Fibroblast of the aortic adventitia (primary cell): ENCODE measurements at regions not wholly inside any gene's neighbourhood (a gene's known extent, or its start where the extent isn't known, plus 50 kb on each side); places are given as distances from the start of the nearest gene placed in this dataset.

ENCODE experiments used
- DNase-seq: peaks from one replicate; pipeline ENCODE4 v3.0.0-alpha.2; 2010; ENCODE audit warnings: low read depth
- H3K4me3 ChIP-seq: 2 replicates; pipeline ENCODE4 v1.5.1; 2011; ENCODE audit warnings: low read depth, mild to moderate bottlenecking, control low read depth, low read length, moderate library complexity
- TF ChIP-seq, protein P1 (sequence below): IDR thresholded peaks from 2 replicates; pipeline ENCODE4 v1.5.1; 2011; ENCODE audit warnings: mild to moderate bottlenecking, low read length, control low read depth, inconsistent platforms; ENCODE audit not compliant: insufficient read depth

- H3K4me3 ChIP-seq = no peak overlapping the region
- TF ChIP-seq, protein P1, sequence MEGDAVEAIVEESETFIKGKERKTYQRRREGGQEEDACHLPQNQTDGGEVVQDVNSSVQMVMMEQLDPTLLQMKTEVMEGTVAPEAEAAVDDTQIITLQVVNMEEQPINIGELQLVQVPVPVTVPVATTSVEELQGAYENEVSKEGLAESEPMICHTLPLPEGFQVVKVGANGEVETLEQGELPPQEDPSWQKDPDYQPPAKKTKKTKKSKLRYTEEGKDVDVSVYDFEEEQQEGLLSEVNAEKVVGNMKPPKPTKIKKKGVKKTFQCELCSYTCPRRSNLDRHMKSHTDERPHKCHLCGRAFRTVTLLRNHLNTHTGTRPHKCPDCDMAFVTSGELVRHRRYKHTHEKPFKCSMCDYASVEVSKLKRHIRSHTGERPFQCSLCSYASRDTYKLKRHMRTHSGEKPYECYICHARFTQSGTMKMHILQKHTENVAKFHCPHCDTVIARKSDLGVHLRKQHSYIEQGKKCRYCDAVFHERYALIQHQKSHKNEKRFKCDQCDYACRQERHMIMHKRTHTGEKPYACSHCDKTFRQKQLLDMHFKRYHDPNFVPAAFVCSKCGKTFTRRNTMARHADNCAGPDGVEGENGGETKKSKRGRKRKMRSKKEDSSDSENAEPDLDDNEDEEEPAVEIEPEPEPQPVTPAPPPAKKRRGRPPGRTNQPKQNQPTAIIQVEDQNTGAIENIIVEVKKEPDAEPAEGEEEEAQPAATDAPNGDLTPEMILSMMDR = no peak
- no peak for DNase-seq
Observed at GRCh38 chr4:18980516-18981233, 959.1 kb upstream of the LCORL start.

GRCh38 chr4:18976884-18977283 lies 955.3 kb upstream of the LCORL start:
- TF ChIP-seq, protein P1 = no peak
- no peak for DNase-seq
- H3K4me3 ChIP-seq = no peak overlapping the region

DNA sequence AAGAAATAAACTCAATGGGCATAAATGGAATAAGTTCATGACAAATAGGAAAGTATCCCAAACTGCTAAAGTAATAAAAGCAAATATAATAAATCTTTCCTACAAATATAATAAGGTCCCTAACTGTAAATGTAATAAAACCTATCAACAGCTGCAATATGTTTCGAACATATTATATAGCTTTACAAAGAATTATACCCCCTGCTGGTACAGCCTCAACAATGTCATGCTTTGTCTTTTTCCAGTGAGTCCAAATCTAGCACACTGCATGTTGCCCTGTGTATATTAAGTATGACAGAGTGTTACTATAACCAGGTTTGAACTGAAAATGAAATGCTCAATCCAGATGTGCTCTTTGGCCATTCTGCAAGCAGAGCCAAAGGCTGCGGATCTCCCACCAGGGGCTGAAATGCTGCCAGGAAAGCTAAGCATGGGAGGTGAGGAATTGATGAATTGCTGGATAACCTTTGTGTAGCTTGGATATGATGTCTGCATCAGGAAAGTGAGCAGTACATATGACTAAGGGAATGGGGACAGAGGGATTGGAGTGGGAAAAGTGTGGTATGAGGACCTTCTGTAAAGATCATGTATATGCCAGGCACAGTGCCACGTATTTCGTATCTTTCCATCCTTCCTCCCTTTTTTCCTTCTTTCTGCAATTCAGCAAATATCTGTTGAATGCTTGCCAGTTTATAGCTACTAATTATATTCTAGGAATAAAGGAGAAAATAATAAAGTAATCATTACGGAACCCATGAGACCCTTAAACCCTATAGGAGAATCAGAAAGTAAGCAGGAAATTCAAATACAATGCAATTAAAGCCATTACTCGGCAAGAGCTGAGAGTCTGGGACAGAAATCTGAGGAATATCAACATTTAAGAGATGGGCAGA lies 954.6 kb upstream of the LCORL start:
- TF ChIP-seq, protein P1 = no peak
- H3K4me3 ChIP-seq = no peak overlapping the region
- no peak for DNase-seq

DNA sequence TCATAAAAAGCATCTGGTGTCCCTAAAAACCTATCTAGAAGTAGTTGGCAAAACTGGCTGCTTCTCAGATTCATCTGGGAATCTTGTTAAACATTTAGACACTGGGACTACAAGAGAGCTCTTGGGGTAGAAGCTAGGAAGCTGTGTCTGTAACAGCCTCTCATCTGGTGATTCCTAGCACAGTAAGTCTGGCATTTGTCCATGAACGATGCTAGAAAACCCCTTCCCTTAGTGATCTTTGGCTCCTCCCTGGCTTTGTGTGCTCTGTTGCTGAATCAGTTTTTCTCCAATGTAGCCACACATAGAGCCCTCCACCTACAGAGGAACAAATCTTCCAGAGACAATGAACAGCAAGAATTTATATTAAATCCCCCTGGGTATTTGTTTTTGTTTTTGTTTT lies 951.7 kb upstream of the LCORL start:
- H3K4me3 ChIP-seq = no peak overlapping the region
- DNase-seq = no peak
- TF ChIP-seq, protein P1 = no peak

DNA sequence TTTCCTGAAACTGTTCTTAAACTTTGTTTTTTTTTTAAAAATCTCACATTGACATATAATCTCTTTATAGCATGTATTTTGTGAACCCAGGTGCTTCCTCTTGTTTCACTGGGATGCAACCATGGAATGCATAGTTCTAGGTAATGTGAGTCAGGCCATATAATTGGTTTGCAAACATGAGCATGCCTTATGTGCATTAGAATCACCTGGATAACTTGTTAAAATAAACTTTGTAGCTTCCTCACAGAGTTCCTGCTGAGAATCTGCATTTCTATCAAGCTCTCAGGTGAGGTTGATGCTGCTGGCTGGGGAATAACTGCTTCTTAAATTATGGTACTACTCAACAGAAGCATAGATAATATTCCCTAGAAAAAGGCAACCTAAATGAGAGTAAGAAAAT lies 940.3 kb upstream of the LCORL start:
- TF ChIP-seq, protein P1 = no peak
- DNase-seq = no peak
- H3K4me3 ChIP-seq = no peak overlapping the region

DNA sequence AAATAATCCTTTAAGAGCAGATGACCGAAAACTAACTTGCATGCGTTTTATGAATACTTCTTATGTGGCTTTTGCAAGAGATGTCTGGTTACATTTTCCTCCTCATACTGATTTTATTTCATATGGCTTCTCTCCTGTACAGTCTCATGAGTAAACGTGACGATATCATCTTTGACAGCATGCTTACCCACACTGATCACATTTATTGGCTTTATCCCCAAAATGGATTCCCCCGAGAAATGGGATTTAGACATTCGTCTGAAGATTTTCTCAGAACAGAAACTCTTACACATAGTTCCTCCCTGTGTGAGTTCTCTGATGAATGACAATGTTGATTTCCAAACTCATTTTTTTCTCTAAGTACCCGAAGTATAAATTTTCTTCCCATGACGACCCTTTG lies 939.7 kb upstream of the LCORL start:
- no peak for DNase-seq
- H3K4me3 ChIP-seq = no peak overlapping the region
- TF ChIP-seq, protein P1 = no peak
